Heart right ventricle (tissue), 16 donors: ENCODE measurements at regions not wholly inside any gene's neighbourhood (a gene's known extent, or its start where the extent isn't known, plus 50 kb on each side); places are given as distances from the start of the nearest gene placed in this dataset.

Experiments
- ATAC-seq, 8 donors: fragments of 200-7000 bp; cut with Tn5 transposase; one replicate each; pipeline ENCODE4 v1.9.1; 2020; ENCODE audit warnings: mild to moderate bottlenecking in 8 of 8, moderate library complexity in 8 of 8, moderate number of reproducible peaks in 1 of 8
- DNase-seq, 2 donors: peaks; one replicate each; pipeline ENCODE4 v3.0.0-alpha.2; 2020
- H3K27ac ChIP-seq, 10 donors: fragments of 200-600 bp; sonication (generic) in 2 of 10; one replicate each; pipeline versions ENCODE4 v1.5.0 to v1.8.0; 2020 to 2022; ENCODE audit warnings: mild to moderate bottlenecking in 3 of 10
- H3K27me3 ChIP-seq, 7 donors: fragments of 200-600 bp; one replicate each; pipeline ENCODE4 v1.8.0; 2021 to 2022; ENCODE audit warnings: mild to moderate bottlenecking in 2 of 7
- H3K36me3 ChIP-seq, 9 donors: fragments of 200-600 bp; sonication (generic) in 1 of 9; one replicate each; pipeline versions ENCODE4 v1.5.0 to v1.8.0; 2020 to 2022; ENCODE audit warnings: mild to moderate bottlenecking in 2 of 9
- H3K4me1 ChIP-seq, 9 donors: fragments of 200-600 bp; sonication (generic) in 1 of 9; one replicate each; pipeline versions ENCODE4 v1.5.0 to v1.8.0; 2020 to 2022; ENCODE audit warnings: mild to moderate bottlenecking in 4 of 9
- H3K4me3 ChIP-seq, 10 donors: fragments of 200-600 bp; sonication (generic) in 2 of 10; one replicate each; pipeline versions ENCODE4 v1.5.0 to v1.8.0; 2020 to 2022; ENCODE audit warnings: mild to moderate bottlenecking in 7 of 10, moderate library complexity in 2 of 10
- H3K9me3 ChIP-seq, 11 donors: fragments of 200-600 bp in 10 of 11; sonication (generic) in 2 of 11; one replicate each; pipeline versions ENCODE4 v1.5.0 to v1.8.0; 2013 to 2022; ENCODE audit warnings: mild to moderate bottlenecking in 2 of 11, control low read depth in 1 of 11, moderate library complexity in 1 of 11
- WGBS, 2 donors: extraction: QIAGEN DNeasy Blood & Tissue Kit; methylation state at CpG; one replicate each; pipeline ENCODE4 v1.1.7; 2013; ENCODE audit warnings: inconsistent platforms in 1 of 2; 5-methylcytosine and 5-hydroxymethylcytosine counted together
- intact Hi-C, 10 donors: fragments of 100-400 bp; cut with DNase I; formaldehyde crosslinking; loops; one replicate each; pipeline versions ENCODE4 v1.11.1 to v1.14.2; 2022
- TF ChIP-seq, protein P1 (sequence below), 9 donors: fragments of 200-600 bp; sonication (generic) in 2 of 9; IDR thresholded peaks; one replicate each; pipeline versions ENCODE4 v1.5.0 to v1.8.0; 2021 to 2022; ENCODE audit warnings: antibody characterized with exemption in 9 of 9, mild to moderate bottlenecking in 5 of 9, moderate library complexity in 1 of 9
- donor health status: Arrhythmogenic right ventricular cardiomyopathy.
- donor health status: ischemic (EF 13 %, LVEDD 7.1; RV severe dilation, severe dysfunction).
- donor health status: healthy with polysubstance abuse.
- donor health status: DM: no; HTN: yes; CAD: no.
- donor health status: DM: no; HTN: no; CAD: no.
- donor health status: ischemic (EF 25% LVEDD 6.9; RV normal size, moderate dysfunction).
- donor health status: ischemic (EF 25% LVEDD 5.7; RV mildly dilated, moderate dysfunction).
- donor health status: healthy.
- donor health status: DM: yes; HTN: yes; CAD: no.
- donor health status: Ischemic cardiomyopathy.
- donor health status: ischemic (EF 35%, LVEDD 5.7; RV mildly dilated, moderate dysfunction).
- donor health status: nonischemic (EF 11% LVEDD 7.7; RV severe dilation, severe dysfunction).
- donor health status: DM: yes; HTN: yes; CAD: no.
- donor health status: PGD.
- donor health status: ischemic (EF 29% LVEDD 5.4; RV normal size, mild dysfunction).
- donor health status: nonischemic (EF 23%, LVEDD 6.1; RV moderate dilation, normal function).

DNA sequence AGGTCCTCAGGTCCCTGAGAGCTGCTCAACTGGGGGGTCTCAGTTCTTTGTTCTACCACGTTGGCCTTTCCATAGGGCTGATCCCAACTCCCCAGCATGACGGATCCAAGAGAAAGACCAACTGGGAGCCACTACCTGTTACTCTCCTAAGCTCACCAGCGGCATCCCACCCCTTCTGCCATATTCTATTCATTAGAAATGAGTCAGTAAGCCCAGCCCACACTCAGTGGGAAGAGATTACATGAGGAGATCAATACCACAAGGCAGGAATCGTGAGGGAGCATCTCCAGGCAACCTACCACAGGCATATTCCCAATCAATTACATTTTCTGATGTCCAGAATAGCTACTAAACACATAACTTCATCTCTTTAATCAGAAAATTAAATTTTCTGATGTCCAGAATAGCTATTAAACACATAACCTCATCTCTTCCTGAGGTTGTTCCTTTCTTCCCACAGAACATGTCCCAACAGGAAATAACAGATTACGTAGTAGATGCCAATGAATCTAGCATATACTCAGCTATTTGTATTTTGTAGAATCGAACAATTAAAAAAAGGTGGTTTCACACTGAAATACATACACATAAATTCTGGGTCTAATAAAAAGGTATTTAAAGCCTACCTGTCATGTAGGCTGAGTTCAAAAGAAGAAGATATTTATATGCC lies 708.1 kb upstream of the ARGLU1 start:
- ATAC-seq = no peak
- no peak for DNase-seq
- 77 to 83% methylated on average over 6 of the region's 6 CpGs for WGBS, 2 donors
- Histone ChIP-seq H3K9me3 (no peaks in the 10 kb centered on the region), H3K4me1 (no peaks in the 10 kb centered on the region), H3K4me3 (no peak overlapping the region), H3K27ac (no peak overlapping the region), H3K36me3 (no peaks in the 10 kb centered on the region), H3K27me3 (no peaks in the 10 kb centered on the region)
- TF ChIP-seq, protein P1, sequence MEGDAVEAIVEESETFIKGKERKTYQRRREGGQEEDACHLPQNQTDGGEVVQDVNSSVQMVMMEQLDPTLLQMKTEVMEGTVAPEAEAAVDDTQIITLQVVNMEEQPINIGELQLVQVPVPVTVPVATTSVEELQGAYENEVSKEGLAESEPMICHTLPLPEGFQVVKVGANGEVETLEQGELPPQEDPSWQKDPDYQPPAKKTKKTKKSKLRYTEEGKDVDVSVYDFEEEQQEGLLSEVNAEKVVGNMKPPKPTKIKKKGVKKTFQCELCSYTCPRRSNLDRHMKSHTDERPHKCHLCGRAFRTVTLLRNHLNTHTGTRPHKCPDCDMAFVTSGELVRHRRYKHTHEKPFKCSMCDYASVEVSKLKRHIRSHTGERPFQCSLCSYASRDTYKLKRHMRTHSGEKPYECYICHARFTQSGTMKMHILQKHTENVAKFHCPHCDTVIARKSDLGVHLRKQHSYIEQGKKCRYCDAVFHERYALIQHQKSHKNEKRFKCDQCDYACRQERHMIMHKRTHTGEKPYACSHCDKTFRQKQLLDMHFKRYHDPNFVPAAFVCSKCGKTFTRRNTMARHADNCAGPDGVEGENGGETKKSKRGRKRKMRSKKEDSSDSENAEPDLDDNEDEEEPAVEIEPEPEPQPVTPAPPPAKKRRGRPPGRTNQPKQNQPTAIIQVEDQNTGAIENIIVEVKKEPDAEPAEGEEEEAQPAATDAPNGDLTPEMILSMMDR (IDR thresholded peaks at IDR 0.05) = no peak
- intact Hi-C loops = no loop called here

DNA sequence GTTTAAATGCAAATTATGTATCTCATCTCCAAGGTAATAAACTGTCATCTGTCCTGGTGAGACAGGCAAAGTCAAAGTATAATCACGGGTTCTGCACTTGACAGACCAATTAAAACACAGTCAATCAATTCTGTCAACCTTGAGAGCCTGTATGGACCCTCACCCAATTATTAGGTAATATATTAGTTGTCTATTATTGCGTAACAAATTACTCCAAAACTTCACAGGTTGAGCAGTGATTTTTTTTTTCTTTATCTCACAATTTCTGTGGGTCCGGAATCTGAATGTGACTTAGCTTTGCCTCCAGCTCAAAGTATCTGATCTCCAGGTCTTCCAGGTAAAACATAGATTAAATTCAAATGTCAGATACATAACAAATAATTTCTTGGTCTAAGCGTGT lies 707.4 kb upstream of the ARGLU1 start:
- Histone ChIP-seq H3K4me1 (no peaks in the 10 kb centered on the region), H3K4me3 (no peak overlapping the region), H3K9me3 (no peaks in the 10 kb centered on the region), H3K27me3 (no peaks in the 10 kb centered on the region), H3K27ac (no peak overlapping the region), H3K36me3 (no peaks in the 10 kb centered on the region)
- 84 to 93% methylated on average over 4 of the region's 4 CpGs for WGBS, 2 donors
- ATAC-seq (no peak), DNase-seq (no peak)
- intact Hi-C loops = no loop called here
- TF ChIP-seq, protein P1 (IDR thresholded peaks at IDR 0.05) = no peak

DNA sequence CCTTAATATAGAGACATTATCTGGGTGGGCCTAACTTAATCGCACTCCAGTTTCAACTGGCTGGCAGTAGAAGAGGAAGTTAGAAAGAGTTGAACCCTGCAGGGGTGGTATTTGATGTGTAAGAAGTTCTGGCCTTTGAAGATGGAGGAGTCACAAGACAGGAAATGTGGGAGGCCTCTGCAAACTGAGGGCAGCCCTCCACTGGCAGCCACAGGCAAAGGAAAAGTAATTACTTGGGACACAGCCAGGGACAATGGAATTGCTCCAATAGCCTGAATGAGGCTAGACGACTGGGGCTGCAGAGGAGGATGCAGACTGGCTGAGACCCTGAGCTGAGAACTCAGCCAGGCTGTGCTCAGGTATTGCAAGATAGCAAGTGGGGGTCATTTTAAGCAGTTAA lies 703.3 kb upstream of the ARGLU1 start:
- Histone ChIP-seq H3K9me3 (peaks cover 0 to 8% (median 0%) of the 10 kb centered on the region in 11 donors), H3K36me3 (no peaks in the 10 kb centered on the region), H3K27me3 (no peaks in the 10 kb centered on the region), H3K27ac (no peak overlapping the region), H3K4me1 (no peaks in the 10 kb centered on the region), H3K4me3 (no peak overlapping the region)
- 36 to 43% methylated on average over 2 of the region's 2 CpGs for WGBS, 2 donors
- intact Hi-C loops = no loop called here
- peak in 1 of 8 donors; percentile 24 for ATAC-seq
- DNase-seq = peak in 1 of 2 donors; percentile 8
- TF ChIP-seq, protein P1 (IDR thresholded peaks at IDR 0.05) = no peak

DNA sequence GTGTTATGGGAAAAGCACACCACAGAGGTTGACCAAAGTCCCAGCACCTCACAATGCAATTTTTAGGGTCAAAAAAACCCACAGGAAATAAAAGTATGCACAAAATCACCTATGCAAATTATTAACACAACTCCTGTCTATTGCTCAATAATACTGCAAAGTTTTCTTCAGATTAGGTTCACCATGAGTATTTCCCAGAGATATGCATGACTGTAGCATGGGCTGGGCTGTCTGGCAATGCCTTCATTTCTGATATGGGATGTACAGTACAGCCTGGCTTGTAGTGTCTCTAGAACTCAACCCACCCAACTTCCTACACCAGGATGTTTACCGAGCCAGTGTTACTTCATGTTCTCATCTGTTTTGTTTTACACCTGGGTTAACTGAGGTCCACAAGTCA lies 698.7 kb upstream of the ARGLU1 start:
- 77 to 86% methylated on average over 1 of the region's 1 CpG for WGBS, 2 donors
- no peaks in the 10 kb centered on the region for H3K36me3 ChIP-seq
- no peak overlapping the region for H3K27ac ChIP-seq
- H3K4me3 ChIP-seq = no peak overlapping the region
- DNase-seq = no peak
- ATAC-seq = no peak
- TF ChIP-seq, protein P1 (IDR thresholded peaks at IDR 0.05) = no peak
- no peaks in the 10 kb centered on the region for H3K4me1 ChIP-seq
- intact Hi-C loops = no loop called here
- no peaks in the 10 kb centered on the region for H3K27me3 ChIP-seq
- H3K9me3 ChIP-seq = peaks cover 0 to 8% (median 0%) of the 10 kb centered on the region in 11 donors
